Left lung (tissue), 4 donors: ENCODE measurements at regions not wholly inside any gene's neighbourhood (a gene's known extent, or its start where the extent isn't known, plus 50 kb on each side); places are given as distances from the start of the nearest gene placed in this dataset.
"Not testable (repeated sequence)": the region's sequence is repeated elsewhere in the genome, so short reads cannot be mapped to it uniquely, and the experiment has no call there.

Experiments used
- ATAC-seq: fragments of 200-7000 bp; cut with Tn5 transposase; one replicate; pipeline ENCODE4 v1.9.1; 2020; ENCODE audit warnings: moderate library complexity
- DNase-seq, 4 donors: peaks; one replicate each; pipeline ENCODE4 v3.0.0-alpha.2; 2013 to 2020
- H3K27ac ChIP-seq, 2 donors: fragments of 200-600 bp; sonication (generic) in 1 of 2; one replicate each; pipeline versions ENCODE4 v1.5.0 to v1.8.0; 2020 to 2021
- H3K27me3 ChIP-seq, 2 donors: fragments of 200-600 bp; sonication (generic) in 1 of 2; one replicate each; pipeline versions ENCODE4 v1.5.0 to v1.8.0; 2020 to 2021
- H3K36me3 ChIP-seq, 2 donors: fragments of 200-600 bp; sonication (generic) in 1 of 2; one replicate each; pipeline versions ENCODE4 v1.5.0 to v1.8.0; 2020 to 2021
- H3K4me1 ChIP-seq, 2 donors: fragments of 200-600 bp; one replicate each; pipeline ENCODE4 v1.8.0; 2021
- H3K4me3 ChIP-seq, 2 donors: fragments of 200-600 bp; sonication (generic) in 1 of 2; one replicate each; pipeline versions ENCODE4 v1.5.0 to v1.8.0; 2020 to 2021; ENCODE audit warnings: mild to moderate bottlenecking in 1 of 2
- H3K9me3 ChIP-seq, 2 donors: fragments of 200-600 bp; sonication (generic) in 1 of 2; one replicate each; pipeline versions ENCODE4 v1.5.0 to v1.8.0; 2020 to 2021
- intact Hi-C, 2 donors: fragments of 100-400 bp; cut with DNase I; formaldehyde crosslinking; loops; one replicate each; pipeline versions ENCODE4 v1.11.2 to v1.14.2; 2022
- TF ChIP-seq, protein P1 (sequence below), 2 donors: fragments of 200-600 bp; sonication (generic) in 1 of 2; IDR thresholded peaks; one replicate each; pipeline versions ENCODE4 v1.5.0 to v1.8.0; 2021; ENCODE audit warnings: antibody characterized with exemption in 2 of 2
- donor health status: DM: no; HTN: yes; CAD: no.
- donor health status: DM: no; HTN: no; CAD: no.

DNA sequence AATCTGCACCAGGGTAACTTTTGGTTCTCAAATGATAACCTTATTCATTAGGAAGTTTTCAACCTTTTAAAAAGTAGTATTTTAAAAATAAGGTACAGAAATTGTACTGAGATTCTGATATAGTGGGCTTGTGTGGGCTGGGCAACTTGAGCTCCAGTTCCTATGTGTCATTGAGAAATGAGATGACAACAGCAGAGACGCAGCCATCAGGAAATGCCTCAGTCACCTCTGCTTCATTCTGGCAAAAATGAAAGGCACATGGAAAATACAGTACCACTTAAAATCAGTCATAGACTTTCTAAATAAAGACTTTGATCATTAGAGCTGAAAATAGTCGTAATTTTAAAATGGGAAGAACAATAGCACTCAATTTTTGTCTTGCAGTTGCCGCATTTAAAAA lies 480.2 kb downstream of the PLK2 start:
- no peak overlapping the region for H3K4me3 ChIP-seq
- H3K4me1 ChIP-seq, result no peaks in the 10 kb centered on the region
- H3K27me3 ChIP-seq, result no peaks in the 10 kb centered on the region
- ATAC-seq, result no peak
- intact Hi-C loops, result no loop called here
- no peak overlapping the region for H3K27ac ChIP-seq
- no peaks in the 10 kb centered on the region for H3K9me3 ChIP-seq
- TF ChIP-seq, protein P1, sequence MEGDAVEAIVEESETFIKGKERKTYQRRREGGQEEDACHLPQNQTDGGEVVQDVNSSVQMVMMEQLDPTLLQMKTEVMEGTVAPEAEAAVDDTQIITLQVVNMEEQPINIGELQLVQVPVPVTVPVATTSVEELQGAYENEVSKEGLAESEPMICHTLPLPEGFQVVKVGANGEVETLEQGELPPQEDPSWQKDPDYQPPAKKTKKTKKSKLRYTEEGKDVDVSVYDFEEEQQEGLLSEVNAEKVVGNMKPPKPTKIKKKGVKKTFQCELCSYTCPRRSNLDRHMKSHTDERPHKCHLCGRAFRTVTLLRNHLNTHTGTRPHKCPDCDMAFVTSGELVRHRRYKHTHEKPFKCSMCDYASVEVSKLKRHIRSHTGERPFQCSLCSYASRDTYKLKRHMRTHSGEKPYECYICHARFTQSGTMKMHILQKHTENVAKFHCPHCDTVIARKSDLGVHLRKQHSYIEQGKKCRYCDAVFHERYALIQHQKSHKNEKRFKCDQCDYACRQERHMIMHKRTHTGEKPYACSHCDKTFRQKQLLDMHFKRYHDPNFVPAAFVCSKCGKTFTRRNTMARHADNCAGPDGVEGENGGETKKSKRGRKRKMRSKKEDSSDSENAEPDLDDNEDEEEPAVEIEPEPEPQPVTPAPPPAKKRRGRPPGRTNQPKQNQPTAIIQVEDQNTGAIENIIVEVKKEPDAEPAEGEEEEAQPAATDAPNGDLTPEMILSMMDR (IDR thresholded peaks at IDR 0.05), result no peak
- no peaks in the 10 kb centered on the region for H3K36me3 ChIP-seq
- no peak for DNase-seq

DNA sequence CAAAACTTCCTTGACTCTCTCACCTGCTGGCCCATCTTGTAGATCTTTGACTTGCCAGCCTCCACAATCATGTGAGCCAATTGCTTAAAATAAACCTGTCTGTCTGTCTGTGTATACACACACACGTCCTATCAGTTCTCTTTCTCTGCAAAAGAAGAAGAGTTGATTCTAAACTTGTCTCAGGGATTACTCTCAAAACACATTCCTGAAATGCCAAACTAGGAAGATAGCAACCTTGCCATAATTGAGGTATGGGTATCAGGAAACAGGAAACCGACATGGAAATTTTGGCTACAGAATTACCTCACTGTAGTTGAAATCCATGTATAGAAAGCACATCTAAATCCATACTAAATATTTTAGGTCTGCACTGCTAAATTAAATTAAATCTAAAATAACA lies 483.4 kb downstream of the PLK2 start:
- intact Hi-C loops, result no loop called here
- no peak overlapping the region for H3K4me3 ChIP-seq
- ATAC-seq (no peak), DNase-seq (no peak)
- H3K36me3 ChIP-seq, result no peaks in the 10 kb centered on the region
- H3K27ac ChIP-seq, result no peak overlapping the region
- H3K4me1 ChIP-seq, result no peaks in the 10 kb centered on the region
- peaks cover 0 to 4% of the 10 kb centered on the region in 2 donors for H3K9me3 ChIP-seq
- H3K27me3 ChIP-seq, result no peaks in the 10 kb centered on the region
- TF ChIP-seq, protein P1 (IDR thresholded peaks at IDR 0.05), result no peak

DNA sequence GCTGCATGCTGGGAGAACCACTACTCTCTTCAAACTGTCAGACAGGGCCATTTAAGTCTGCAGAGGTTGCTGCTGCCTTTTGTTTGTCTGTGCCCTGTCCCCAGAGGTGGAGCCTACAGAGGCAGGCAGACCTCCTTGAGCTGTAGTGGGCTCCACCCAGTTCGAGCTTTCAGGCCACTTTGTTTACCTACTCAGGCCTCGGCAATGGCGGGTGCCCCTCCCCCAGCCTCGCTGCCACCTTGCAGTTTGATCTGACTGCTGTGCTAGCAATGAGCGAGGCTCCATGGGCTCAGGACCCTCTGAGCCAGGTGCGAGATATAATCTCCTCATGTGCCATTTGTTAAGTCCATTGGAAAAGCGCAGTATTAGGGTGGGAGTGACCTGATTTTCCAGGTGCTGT lies 487.8 kb downstream of the PLK2 start:
- H3K4me1 ChIP-seq, H3K27ac ChIP-seq, DNase-seq, H3K27me3 ChIP-seq, ATAC-seq, H3K36me3 ChIP-seq, intact Hi-C loops, H3K4me3 ChIP-seq: not testable (repeated sequence)
- H3K9me3 ChIP-seq, result peaks cover 0 to 17% of the 10 kb centered on the region in 2 donors

DNA sequence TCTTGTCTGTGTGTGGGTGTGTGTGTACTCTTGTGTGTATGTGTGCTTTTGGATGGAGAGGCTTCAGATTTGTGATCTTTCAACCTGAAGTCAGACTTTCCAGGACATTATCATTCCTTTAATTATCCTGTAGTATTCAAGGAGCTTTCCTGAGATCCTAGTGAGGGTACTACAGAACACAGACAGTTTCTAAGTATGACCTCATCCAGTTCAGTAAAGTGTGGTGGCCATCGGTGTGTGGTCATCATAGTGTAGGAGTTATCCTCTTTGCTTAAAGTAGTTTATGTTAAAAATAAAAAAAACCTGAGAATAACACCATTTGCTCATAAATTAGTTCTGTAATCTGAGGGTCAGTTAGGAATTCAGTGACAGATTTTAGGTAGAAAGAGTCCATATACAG lies 478.0 kb upstream of the ACTBL2 start:
- no peaks in the 10 kb centered on the region for H3K27me3 ChIP-seq
- no peaks in the 10 kb centered on the region for H3K4me1 ChIP-seq
- H3K4me3 ChIP-seq, result no peak overlapping the region
- no peaks in the 10 kb centered on the region for H3K36me3 ChIP-seq
- DNase-seq (no peak), ATAC-seq (no peak)
- H3K27ac ChIP-seq, result no peak overlapping the region
- peaks cover 0 to 20% of the 10 kb centered on the region in 2 donors for H3K9me3 ChIP-seq
- intact Hi-C loops, result no loop called here
- TF ChIP-seq, protein P1 (IDR thresholded peaks at IDR 0.05), result no peak

DNA sequence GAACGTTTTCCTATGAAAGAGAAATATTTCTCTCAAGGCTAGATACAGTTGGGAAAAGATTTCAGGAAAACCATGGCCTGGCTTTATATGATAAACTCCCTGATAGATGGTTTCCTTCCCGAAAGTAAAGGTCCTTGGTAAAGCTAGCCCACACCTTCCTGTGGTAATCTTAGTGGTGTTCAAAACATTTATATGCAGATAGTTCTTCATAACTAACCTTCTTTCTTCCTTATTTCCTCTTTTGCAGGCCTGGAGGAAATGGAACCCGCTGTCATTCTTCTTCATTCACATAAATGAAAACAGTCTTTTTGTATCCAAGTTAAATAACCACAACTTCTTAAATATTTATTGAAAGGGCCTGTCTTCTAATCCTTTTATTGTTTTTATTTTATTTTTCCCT lies 474.0 kb upstream of the ACTBL2 start:
- no peak for DNase-seq
- no peak overlapping the region for H3K27ac ChIP-seq
- no peaks in the 10 kb centered on the region for H3K9me3 ChIP-seq
- no peak overlapping the region for H3K4me3 ChIP-seq
- no peaks in the 10 kb centered on the region for H3K4me1 ChIP-seq
- intact Hi-C loops, result no loop called here
- TF ChIP-seq, protein P1 (IDR thresholded peaks at IDR 0.05), result no peak
- no peaks in the 10 kb centered on the region for H3K27me3 ChIP-seq
- ATAC-seq, result no peak
- H3K36me3 ChIP-seq, result no peaks in the 10 kb centered on the region

DNA sequence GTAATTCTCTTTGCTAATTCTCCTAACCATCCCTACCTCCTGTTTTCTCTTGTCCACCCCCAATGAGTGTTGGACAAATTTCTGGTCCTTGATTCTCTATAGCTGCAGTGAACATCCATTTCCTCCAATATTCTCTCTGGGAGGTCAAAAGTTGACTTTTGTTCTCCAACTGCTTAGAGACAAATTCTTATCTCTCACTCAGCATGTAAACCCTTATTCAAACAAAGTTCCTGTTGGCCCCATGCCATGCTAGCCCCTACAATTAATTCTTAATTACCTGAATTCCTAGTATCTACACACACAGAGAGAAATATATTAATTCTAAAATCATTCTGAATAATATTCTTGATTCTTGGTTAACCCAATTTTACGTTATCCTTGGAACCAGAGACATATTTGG lies 472.9 kb upstream of the ACTBL2 start:
- intact Hi-C loops, result no loop called here
- Histone ChIP-seq H3K36me3 (no peaks in the 10 kb centered on the region), H3K27me3 (no peaks in the 10 kb centered on the region), H3K27ac (no peak overlapping the region), H3K9me3 (no peaks in the 10 kb centered on the region), H3K4me1 (no peaks in the 10 kb centered on the region), H3K4me3 (no peak overlapping the region)
- TF ChIP-seq, protein P1 (IDR thresholded peaks at IDR 0.05), result no peak
- no peak for ATAC-seq
- no peak for DNase-seq
